H1 (cell line): ENCODE measurements at regions not wholly inside any gene's neighbourhood (a gene's known extent, or its start where the extent isn't known, plus 50 kb on each side); places are given as distances from the start of the nearest gene placed in this dataset.

ENCODE experiments used
- RNF2 ChIP-seq: fragments of 200-900, 300-1000 bp; sonication (generic); IDR thresholded peaks from 2 replicates; pipeline ENCODE4 v1.7.1; 2016; ENCODE audit warnings: borderline replicate concordance, low read depth, mild to moderate bottlenecking, antibody characterized with exemption, low read length; ENCODE audit not compliant: poor library complexity, severe bottlenecking; ENCODE audit errors: missing control alignments
- TF ChIP-seq, protein P1 (sequence below): IDR thresholded peaks from 2 replicates; pipeline ENCODE4 v1.6.1; 2012; ENCODE audit warnings: inconsistent platforms

DNA sequence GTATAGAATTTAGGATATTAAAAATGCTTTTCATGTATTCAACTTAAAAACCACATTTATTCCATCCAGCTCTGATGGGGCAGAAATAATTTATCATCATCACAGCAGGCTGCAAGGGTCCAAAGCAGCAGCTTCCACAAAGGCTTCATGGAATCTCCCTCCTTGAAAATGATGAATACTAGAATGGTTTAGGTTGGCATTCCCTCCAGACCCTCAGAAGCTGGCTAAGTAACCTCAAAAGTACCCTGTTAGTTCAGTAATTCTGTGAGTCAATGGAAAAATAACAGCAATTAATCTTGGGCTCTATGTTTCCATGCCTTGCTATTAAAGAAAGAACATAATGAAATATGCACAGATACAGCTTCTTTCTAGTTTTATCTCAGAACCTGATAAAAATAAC lies 594.9 kb upstream of the DIPK2B start (continued):
- no peak for TF ChIP-seq RNF2
- TF ChIP-seq, protein P1, sequence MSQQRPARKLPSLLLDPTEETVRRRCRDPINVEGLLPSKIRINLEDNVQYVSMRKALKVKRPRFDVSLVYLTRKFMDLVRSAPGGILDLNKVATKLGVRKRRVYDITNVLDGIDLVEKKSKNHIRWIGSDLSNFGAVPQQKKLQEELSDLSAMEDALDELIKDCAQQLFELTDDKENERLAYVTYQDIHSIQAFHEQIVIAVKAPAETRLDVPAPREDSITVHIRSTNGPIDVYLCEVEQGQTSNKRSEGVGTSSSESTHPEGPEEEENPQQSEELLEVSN = no peak
